Uterus (tissue), 3 donors: ENCODE measurements at regions not wholly inside any gene's neighbourhood (a gene's known extent, or its start where the extent isn't known, plus 50 kb on each side); places are given as distances from the start of the nearest gene placed in this dataset.

ENCODE experiments used
- DNase-seq, 2 donors: peaks; one replicate each; pipeline ENCODE4 v3.0.0-alpha.2; 2019 to 2020
- H3K27ac ChIP-seq, 2 donors: fragments of 200-600 bp; sonication (generic); 1 replicate in 1 of 2; 2 replicates in 1 of 2; pipeline ENCODE4 v1.5.1; 2016 to 2018
- H3K27me3 ChIP-seq, 2 donors: fragments of 200-600 bp; sonication (generic); one replicate each; pipeline ENCODE4 v1.5.1; 2018 to 2019; ENCODE audit warnings: control low read depth in 1 of 2
- H3K36me3 ChIP-seq, 2 donors: fragments of 200-600 bp; sonication (generic); one replicate each; pipeline ENCODE4 v1.5.1; 2019; ENCODE audit warnings: control low read depth in 1 of 2
- H3K4me1 ChIP-seq, 2 donors: fragments of 200-600 bp; sonication (generic); one replicate each; pipeline ENCODE4 v1.5.1; 2018 to 2019; ENCODE audit warnings: control low read depth in 1 of 2
- H3K4me3 ChIP-seq, 2 donors: fragments of 200-600 bp; sonication (generic); 1 replicate in 1 of 2; 2 replicates in 1 of 2; pipeline ENCODE4 v1.5.1; 2018 to 2019; ENCODE audit warnings: mild to moderate bottlenecking in 1 of 2
- H3K9me3 ChIP-seq, 2 donors: fragments of 200-600 bp; sonication (generic); one replicate each; pipeline ENCODE4 v1.5.1; 2019; ENCODE audit warnings: control low read depth in 1 of 2
- CTCF ChIP-seq, 4 experiments: fragments of 200-600 bp in 2 of 4; fragments of 450-650 bp in 2 of 4; sonication (generic) in 2 of 4; IDR thresholded peaks; one replicate each; pipeline ENCODE4 v1.5.1; 2016 to 2019; ENCODE audit warnings: antibody characterized with exemption in 4 of 4, mild to moderate bottlenecking in 2 of 4, moderate library complexity in 1 of 4
- POLR2A ChIP-seq, 2 donors: fragments of 450-650 bp; IDR thresholded peaks; one replicate each; pipeline ENCODE4 v1.6.1; 2016; ENCODE audit warnings: antibody characterized with exemption in 2 of 2, mild to moderate bottlenecking in 1 of 2, moderate library complexity in 1 of 2
- intact Hi-C: fragments of 100-400 bp; cut with DNase I; formaldehyde crosslinking; loops from one replicate; pipeline ENCODE4 v1.15.1; 2023; ENCODE audit warnings: low total_unique reads
- donor health status: DM: yes; HTN: yes; CAD: no.

GRCh38 chr14:43243168-43243567, 1263.9 kb downstream of the FSCB start:
- H3K9me3 ChIP-seq, result no peaks in the 10 kb centered on the region
- H3K27me3 ChIP-seq, result no peaks in the 10 kb centered on the region
- no peak for TF ChIP-seq POLR2A (IDR thresholded peaks at IDR 0.05)
- no peak for TF ChIP-seq CTCF (IDR thresholded peaks at IDR 0.05)
- no peaks in the 10 kb centered on the region for H3K4me1 ChIP-seq
- H3K4me3 ChIP-seq, result no peak overlapping the region
- H3K36me3 ChIP-seq, result no peaks in the 10 kb centered on the region
- intact Hi-C loops, result no loop called here
- DNase-seq, result no peak
- H3K27ac ChIP-seq, result no peak overlapping the region

- H3K36me3 ChIP-seq, result no peaks in the 10 kb centered on the region
- no peaks in the 10 kb centered on the region for H3K4me1 ChIP-seq
- intact Hi-C loops, result no loop called here
- H3K27ac ChIP-seq, result no peak overlapping the region
- no peak overlapping the region for H3K4me3 ChIP-seq
- TF ChIP-seq CTCF (IDR thresholded peaks at IDR 0.05), result no peak
- no peak for DNase-seq
- H3K27me3 ChIP-seq, result no peaks in the 10 kb centered on the region
- H3K9me3 ChIP-seq, result no peaks in the 10 kb centered on the region
Observed at GRCh38 chr14:43232261-43232660, 1274.8 kb downstream of the FSCB start.

GRCh38 chr14:43215524-43215923, 1291.6 kb downstream of the FSCB start:
- H3K27ac ChIP-seq, result no peak overlapping the region
- no peak for DNase-seq
- H3K4me1 ChIP-seq, result no peaks in the 10 kb centered on the region
- H3K27me3 ChIP-seq, result no peaks in the 10 kb centered on the region
- intact Hi-C loops, result no loop called here
- no peaks in the 10 kb centered on the region for H3K36me3 ChIP-seq
- H3K9me3 ChIP-seq, result no peaks in the 10 kb centered on the region
- H3K4me3 ChIP-seq, result no peak overlapping the region
- TF ChIP-seq CTCF (IDR thresholded peaks at IDR 0.05) (no peak), POLR2A (IDR thresholded peaks at IDR 0.05) (no peak)

- no peak for DNase-seq
- Histone ChIP-seq H3K27me3 (no peaks in the 10 kb centered on the region), H3K4me3 (no peak overlapping the region), H3K4me1 (no peaks in the 10 kb centered on the region), H3K36me3 (no peaks in the 10 kb centered on the region), H3K9me3 (no peaks in the 10 kb centered on the region), H3K27ac (no peak overlapping the region)
- intact Hi-C loops, result no loop called here
- TF ChIP-seq CTCF (IDR thresholded peaks at IDR 0.05), result no peak
- TF ChIP-seq POLR2A (IDR thresholded peaks at IDR 0.05), result no peak
Observed at GRCh38 chr14:43207189-43207588, 1299.9 kb downstream of the FSCB start.

- no peak for DNase-seq
- no peaks in the 10 kb centered on the region for H3K9me3 ChIP-seq
- intact Hi-C loops, result no loop called here
- H3K36me3 ChIP-seq, result no peaks in the 10 kb centered on the region
- no peaks in the 10 kb centered on the region for H3K27me3 ChIP-seq
- no peak overlapping the region for H3K4me3 ChIP-seq
- H3K27ac ChIP-seq, result no peak overlapping the region
- no peaks in the 10 kb centered on the region for H3K4me1 ChIP-seq
- no peak for TF ChIP-seq CTCF (IDR thresholded peaks at IDR 0.05)
- no peak for TF ChIP-seq POLR2A (IDR thresholded peaks at IDR 0.05)
Observed at GRCh38 chr14:43204816-43205215, 1302.3 kb downstream of the FSCB start.
